ENCODE measurements at regions not wholly inside any gene's neighbourhood (a gene's known extent, or its start where the extent isn't known, plus 50 kb on each side); places are given as distances from the start of the nearest gene placed in this dataset.

DNA sequence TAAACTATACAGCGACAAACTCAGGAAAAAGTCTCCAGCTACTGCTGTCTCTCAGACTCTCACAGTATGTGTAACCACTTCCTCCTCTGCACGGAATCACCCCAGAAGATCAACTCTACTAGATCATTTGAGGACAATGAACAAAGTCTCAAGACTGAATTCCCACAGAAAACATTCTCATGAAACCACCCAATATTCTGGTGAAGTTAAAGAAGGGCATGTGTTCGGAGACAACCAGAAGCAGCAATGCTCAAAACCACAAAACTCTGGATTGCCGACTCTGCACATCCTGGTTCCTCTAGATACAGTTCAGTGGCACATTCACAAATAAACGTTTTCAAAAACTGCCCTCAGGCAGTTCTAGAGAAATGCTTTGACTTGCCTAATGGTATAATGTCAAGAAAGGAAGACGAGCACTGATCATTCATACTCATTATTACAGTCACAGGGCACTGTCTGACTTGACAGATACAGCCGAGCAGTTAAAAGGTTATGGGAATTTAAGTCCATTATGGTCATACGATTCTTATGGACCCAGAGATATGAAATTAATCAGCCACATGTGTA is 91.9 kb upstream of the STK17B start:
- in situ Hi-C loops (cut with MboI): no loop called here
- intact Hi-C loops (cut with micrococcal nuclease): loop anchor here (1.0 kb wide), 1 partner anchor 91 kb away; no protein-coding TSS in a partner anchor
- no TSS peak for BruUV-seq (replicated peaks)
- peak overlapping the region; percentile 79 for H2AFZ ChIP-seq (ENCODE audit: low read depth, low read length)
- ChIA-PET POLR2A (interaction anchor here (0.7 kb wide), 1 partner anchor 13 kb away, joined by 3 read pairs; no protein-coding TSS in a partner anchor), CTCF (ENCODE audit: low intra/inter-chr PET ratio) (no interaction called here)
- no peaks in the 10 kb centered on the region for H3K9me1 ChIP-seq (ENCODE audit: control insufficient read depth, insufficient read depth, low read length)
- no peaks in the 10 kb centered on the region for H3K9me3 ChIP-seq (replicated peaks; ENCODE audit: control insufficient read depth, insufficient read depth, low read depth, low read length)
- peaks cover 7 to 35% of the 10 kb centered on the region in 2 experiments; a peak in 4 of 5 replicates for H3K4me1 ChIP-seq (replicated peaks in 1 of 2; ENCODE audit: control insufficient read depth in 2 of 2, insufficient read depth in 2 of 2, low read length in 2 of 2)
- peak in 2 of 4 experiments; percentile 19 to 48 for DNase-seq (ENCODE audit: extremely low read depth in 1 of 4, low spot score in 3 of 4)
- no peaks in the 10 kb centered on the region for H3K79me2 ChIP-seq (ENCODE audit: control insufficient read depth, insufficient read depth, low read length)
- 2% methylated on average over 6 of the region's 8 CpGs for WGBS (ENCODE audit: insufficient coverage, low coverage, missing lambda C conversion rate)
- peak; percentile 83 for ATAC-seq
- peak overlapping the region; percentile 51 for H3K4me2 ChIP-seq (ENCODE audit: insufficient read depth, low read length)
- no peaks in the 10 kb centered on the region for H3K36me3 ChIP-seq (ENCODE audit: control insufficient read depth, insufficient read depth, low read length)
- peak overlapping the region in 1 of 2 experiments; percentile 54; a peak in 2 of 4 replicates for H3K9ac ChIP-seq (ENCODE audit: insufficient read depth in 1 of 2, low read depth in 2 of 2, low read length in 2 of 2)
- H4K20me1 ChIP-seq (replicated peaks; ENCODE audit: control insufficient read depth, insufficient read depth, low read length): no peaks in the 10 kb centered on the region
- H3K27ac ChIP-seq (ENCODE audit: extremely low read depth, low read depth, low read length): peak overlapping the region; percentile 65
- H3K4me3 ChIP-seq: no peak overlapping the region; the same call in 1 of the 2 replicates
- no peaks in the 10 kb centered on the region for H3K27me3 ChIP-seq (ENCODE audit: control insufficient read depth in 2 of 2, insufficient read depth in 2 of 2, low read length in 2 of 2)
- FAIRE-seq: peak; percentile 51
- peak; percentile 87 for TF ChIP-seq SPI1 (IDR thresholded peaks at IDR 0.05; ENCODE audit: borderline replicate concordance, low read depth, low read length)
- no peak for TF ChIP-seq ZNF140 (CRISPR knock-in tag; IDR thresholded peaks at IDR 0.05)
- no peak for TF ChIP-seq BCL6 (CRISPR knock-in tag; IDR thresholded peaks at IDR 0.05)
- no peak for TF ChIP-seq RBM14 (IDR thresholded peaks at IDR 0.05; ENCODE audit: borderline replicate concordance, insufficient read depth, low read depth, low read length)
- no peak for TF ChIP-seq KAT8 (IDR thresholded peaks at IDR 0.05; ENCODE audit: low read depth)
- TF ChIP-seq BCOR (IDR thresholded peaks at IDR 0.05): no peak
- TF ChIP-seq ZNF133 (CRISPR knock-in tag; IDR thresholded peaks at IDR 0.05): no peak
- TF ChIP-seq, protein P1, sequence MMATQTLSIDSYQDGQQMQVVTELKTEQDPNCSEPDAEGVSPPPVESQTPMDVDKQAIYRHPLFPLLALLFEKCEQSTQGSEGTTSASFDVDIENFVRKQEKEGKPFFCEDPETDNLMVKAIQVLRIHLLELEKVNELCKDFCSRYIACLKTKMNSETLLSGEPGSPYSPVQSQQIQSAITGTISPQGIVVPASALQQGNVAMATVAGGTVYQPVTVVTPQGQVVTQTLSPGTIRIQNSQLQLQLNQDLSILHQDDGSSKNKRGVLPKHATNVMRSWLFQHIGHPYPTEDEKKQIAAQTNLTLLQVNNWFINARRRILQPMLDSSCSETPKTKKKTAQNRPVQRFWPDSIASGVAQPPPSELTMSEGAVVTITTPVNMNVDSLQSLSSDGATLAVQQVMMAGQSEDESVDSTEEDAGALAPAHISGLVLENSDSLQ (IDR thresholded peaks at IDR 0.05): 0 out of 2 replicates have a peak, but pooled peaks have one; percentile 31
- no peak for TF ChIP-seq TBP (optimal IDR thresholded peaks at IDR 0.05; ENCODE audit: low read depth, low read length)
- TF ChIP-seq RCOR1 (IDR thresholded peaks at IDR 0.05; ENCODE audit: borderline replicate concordance in 1 of 2, low read depth in 2 of 2, low read length in 2 of 2): 0 out of 4 replicates have a peak, but pooled peaks of 1 of the 2 experiments have one; percentile 8
- 0 out of 2 replicates have a peak, but pooled peaks have one; percentile 40 for TF ChIP-seq ETV1 (tag; conservative IDR thresholded peaks at IDR 0.05; ENCODE audit: low read depth)
- no peak for TF ChIP-seq ZNF408 (CRISPR knock-in tag; IDR thresholded peaks at IDR 0.05; ENCODE audit: low read depth)
- peak; percentile 27; the same call in 1 of the 2 replicates for TF ChIP-seq ZNF592 (IDR thresholded peaks at IDR 0.05)
- 0 out of 2 replicates have a peak, but pooled peaks have one; percentile 10 for TF ChIP-seq ARID1B (IDR thresholded peaks at IDR 0.05)
- no peak for TF ChIP-seq SRSF7 (optimal IDR thresholded peaks at IDR 0.05; ENCODE audit: low read depth, low read length)
- peak; percentile 14; the same call in 1 of the 2 replicates for TF ChIP-seq KLF16 (IDR thresholded peaks at IDR 0.05)
- no peak for TF ChIP-seq ZBTB8A (IDR thresholded peaks at IDR 0.05; ENCODE audit: partially characterized antibody)
- 0 out of 2 replicates have a peak, but pooled peaks have one; percentile 28 for TF ChIP-seq MAFG (tag; conservative IDR thresholded peaks at IDR 0.05)
- TF ChIP-seq CBFA2T3 (IDR thresholded peaks at IDR 0.05): peak; percentile 74
